Panc1 (cell line): ENCODE measurements at regions not wholly inside any gene's neighbourhood (a gene's known extent, or its start where the extent isn't known, plus 50 kb on each side); places are given as distances from the start of the nearest gene placed in this dataset.

ENCODE experiments used
- ATAC-seq: fragments of 200-7000 bp; cut with Tn5 transposase; 2 replicates; pipeline ENCODE4 v1.9.1; 2020; ENCODE audit warnings: mild to moderate bottlenecking, moderate library complexity
- BruUV-seq: library from RNA; stranded (reverse); fragments of 400-500 nt; replicated peaks from 2 replicates; lab custom pipeline; 2021; lab: Mats Ljungman, UMichigan
- CTCF ChIA-PET: fragments of 300-600 bp; sonication (Branson Sonifier 250); formaldehyde crosslinking; loops from one replicate; lab custom pipeline; 2022; ENCODE audit warnings: antibody characterized with exemption; lab: Charles Lee
- POLR2A ChIA-PET: fragments of 300-600 bp; sonication (Branson Sonifier 250); formaldehyde crosslinking; loops from one replicate; lab custom pipeline; 2022; ENCODE audit warnings: antibody characterized with exemption; lab: Charles Lee
- DNase-seq: peaks from one replicate; pipeline ENCODE4 v3.0.0-alpha.2; 2010; ENCODE audit warnings: low read depth, low spot score
- H3K27ac ChIP-seq: 2 replicates; pipeline ENCODE4 v1.5.1; 2011; ENCODE audit warnings: mild to moderate bottlenecking, low read length, inconsistent platforms
- H3K27me3 ChIP-seq: fragments of 200-500 bp; sonication (Bioruptor generic); 2 replicates; pipeline ENCODE4 v1.6.0; 2014; ENCODE audit warnings: low read length, inconsistent platforms; ENCODE audit not compliant: control insufficient read depth, insufficient read depth
- H3K36me3 ChIP-seq: fragments of 200-500 bp; sonication (Bioruptor generic); 2 replicates; pipeline ENCODE4 v1.5.1; 2014; ENCODE audit warnings: inconsistent platforms, mild to moderate bottlenecking, low read length, moderate library complexity; ENCODE audit not compliant: control insufficient read depth, insufficient read depth
- H3K4me1 ChIP-seq: 2 replicates; pipeline ENCODE4 v1.5.1; 2011; ENCODE audit warnings: inconsistent platforms, mild to moderate bottlenecking, low read length, moderate library complexity; ENCODE audit not compliant: control insufficient read depth, insufficient read depth
- H3K4me3 ChIP-seq, 2 experiments: 2 replicates each; pipeline ENCODE4 v1.5.1; 2011 to 2012; ENCODE audit warnings: low read depth in 2 of 2, low read length in 2 of 2, mild to moderate bottlenecking in 2 of 2, inconsistent platforms in 1 of 2, moderate library complexity in 1 of 2
- H3K9me3 ChIP-seq: fragments of 200-500 bp; sonication (Bioruptor generic); 2 replicates; pipeline ENCODE4 v1.5.1; 2014; ENCODE audit warnings: low read depth, mild to moderate bottlenecking, inconsistent platforms, low read length, moderate library complexity; ENCODE audit not compliant: control insufficient read depth, insufficient read depth
- POLR2AphosphoS5 ChIP-seq: IDR thresholded peaks from 2 replicates; pipeline ENCODE4 v1.6.1; 2012; ENCODE audit warnings: mild to moderate bottlenecking, low read depth, low read length, moderate library complexity
- SIN3A ChIP-seq: IDR thresholded peaks from 2 replicates; pipeline ENCODE4 v1.6.1; 2012; ENCODE audit warnings: low read depth, mild to moderate bottlenecking, low read length, moderate library complexity, borderline replicate concordance; ENCODE audit not compliant: insufficient read depth
- TCF7L2 ChIP-seq: IDR thresholded peaks from 2 replicates; pipeline ENCODE4 v1.6.1; 2011; ENCODE audit warnings: mild to moderate bottlenecking, low read depth, low read length, inconsistent platforms
- in situ Hi-C: cut with HindIII; loops from 2 replicates; pipeline ENCODE4 v1.10.0; 2016; ENCODE audit warnings: low sequenced_read_pairs, low pct_unique_long_range_greater_than_20kb
- intact Hi-C: fragments of 100-400 bp; cut with micrococcal nuclease; formaldehyde crosslinking; loops from one replicate; pipeline ENCODE4 v1.10.0; 2022; ENCODE audit not compliant: unreplicated experiment
- TF ChIP-seq, protein P1 (sequence below), 2 experiments: IDR thresholded peaks; 2 replicates each; pipeline ENCODE4 v1.6.1; 2011 to 2012; ENCODE audit warnings: low read depth in 2 of 2, control low read depth in 1 of 2, low read length in 1 of 2, mild to moderate bottlenecking in 1 of 2, moderate library complexity in 1 of 2; ENCODE audit not compliant: insufficient read depth in 1 of 2
- TF ChIP-seq, protein P2 (sequence below): fragments of 450-650 bp; IDR thresholded peaks from 2 replicates; pipeline ENCODE4 v1.5.1; 2017; ENCODE audit warnings: mild to moderate bottlenecking

DNA sequence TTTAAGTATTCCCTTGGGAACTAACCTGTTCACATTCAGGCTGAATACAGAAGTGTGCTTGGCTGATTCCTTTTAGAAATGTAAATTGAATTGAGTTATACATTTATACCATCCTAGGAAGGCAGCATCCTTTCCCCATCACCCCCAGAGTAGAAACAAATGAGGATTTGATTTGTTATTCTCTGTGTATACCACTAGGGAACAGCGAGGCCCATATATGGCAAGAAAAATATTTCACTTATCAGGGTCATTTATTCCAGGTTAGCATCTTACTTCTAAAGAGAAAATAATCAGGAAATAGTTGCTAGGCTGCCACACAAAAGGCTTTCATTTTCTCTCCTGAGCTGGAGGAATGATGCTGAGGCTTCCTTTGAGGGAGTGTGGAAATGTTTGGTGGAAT lies 516.9 kb downstream of the PIK3C3 start:
- CTCF ChIA-PET = no interaction called here
- BruUV-seq = no TSS peak
- POLR2A ChIA-PET = no interaction called here
- no peaks in the 10 kb centered on the region for H3K9me3 ChIP-seq
- no peaks in the 10 kb centered on the region for H3K27me3 ChIP-seq
- DNase-seq (no peak), ATAC-seq (no peak)
- TF ChIP-seq POLR2AphosphoS5 (no peak), TCF7L2 (no peak), SIN3A (no peak)
- TF ChIP-seq, protein P1, sequence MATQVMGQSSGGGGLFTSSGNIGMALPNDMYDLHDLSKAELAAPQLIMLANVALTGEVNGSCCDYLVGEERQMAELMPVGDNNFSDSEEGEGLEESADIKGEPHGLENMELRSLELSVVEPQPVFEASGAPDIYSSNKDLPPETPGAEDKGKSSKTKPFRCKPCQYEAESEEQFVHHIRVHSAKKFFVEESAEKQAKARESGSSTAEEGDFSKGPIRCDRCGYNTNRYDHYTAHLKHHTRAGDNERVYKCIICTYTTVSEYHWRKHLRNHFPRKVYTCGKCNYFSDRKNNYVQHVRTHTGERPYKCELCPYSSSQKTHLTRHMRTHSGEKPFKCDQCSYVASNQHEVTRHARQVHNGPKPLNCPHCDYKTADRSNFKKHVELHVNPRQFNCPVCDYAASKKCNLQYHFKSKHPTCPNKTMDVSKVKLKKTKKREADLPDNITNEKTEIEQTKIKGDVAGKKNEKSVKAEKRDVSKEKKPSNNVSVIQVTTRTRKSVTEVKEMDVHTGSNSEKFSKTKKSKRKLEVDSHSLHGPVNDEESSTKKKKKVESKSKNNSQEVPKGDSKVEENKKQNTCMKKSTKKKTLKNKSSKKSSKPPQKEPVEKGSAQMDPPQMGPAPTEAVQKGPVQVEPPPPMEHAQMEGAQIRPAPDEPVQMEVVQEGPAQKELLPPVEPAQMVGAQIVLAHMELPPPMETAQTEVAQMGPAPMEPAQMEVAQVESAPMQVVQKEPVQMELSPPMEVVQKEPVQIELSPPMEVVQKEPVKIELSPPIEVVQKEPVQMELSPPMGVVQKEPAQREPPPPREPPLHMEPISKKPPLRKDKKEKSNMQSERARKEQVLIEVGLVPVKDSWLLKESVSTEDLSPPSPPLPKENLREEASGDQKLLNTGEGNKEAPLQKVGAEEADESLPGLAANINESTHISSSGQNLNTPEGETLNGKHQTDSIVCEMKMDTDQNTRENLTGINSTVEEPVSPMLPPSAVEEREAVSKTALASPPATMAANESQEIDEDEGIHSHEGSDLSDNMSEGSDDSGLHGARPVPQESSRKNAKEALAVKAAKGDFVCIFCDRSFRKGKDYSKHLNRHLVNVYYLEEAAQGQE (IDR thresholded peaks at IDR 0.05; ENCODE audit: insufficient read depth in 1 of 2, low read depth in 2 of 2, low read length in 1 of 2) = no peak
- TF ChIP-seq, protein P2, sequence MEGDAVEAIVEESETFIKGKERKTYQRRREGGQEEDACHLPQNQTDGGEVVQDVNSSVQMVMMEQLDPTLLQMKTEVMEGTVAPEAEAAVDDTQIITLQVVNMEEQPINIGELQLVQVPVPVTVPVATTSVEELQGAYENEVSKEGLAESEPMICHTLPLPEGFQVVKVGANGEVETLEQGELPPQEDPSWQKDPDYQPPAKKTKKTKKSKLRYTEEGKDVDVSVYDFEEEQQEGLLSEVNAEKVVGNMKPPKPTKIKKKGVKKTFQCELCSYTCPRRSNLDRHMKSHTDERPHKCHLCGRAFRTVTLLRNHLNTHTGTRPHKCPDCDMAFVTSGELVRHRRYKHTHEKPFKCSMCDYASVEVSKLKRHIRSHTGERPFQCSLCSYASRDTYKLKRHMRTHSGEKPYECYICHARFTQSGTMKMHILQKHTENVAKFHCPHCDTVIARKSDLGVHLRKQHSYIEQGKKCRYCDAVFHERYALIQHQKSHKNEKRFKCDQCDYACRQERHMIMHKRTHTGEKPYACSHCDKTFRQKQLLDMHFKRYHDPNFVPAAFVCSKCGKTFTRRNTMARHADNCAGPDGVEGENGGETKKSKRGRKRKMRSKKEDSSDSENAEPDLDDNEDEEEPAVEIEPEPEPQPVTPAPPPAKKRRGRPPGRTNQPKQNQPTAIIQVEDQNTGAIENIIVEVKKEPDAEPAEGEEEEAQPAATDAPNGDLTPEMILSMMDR = no peak
- in situ Hi-C loops (no loop called here), intact Hi-C loops (no loop called here)
- no peak overlapping the region for H3K27ac ChIP-seq
- H3K4me3 ChIP-seq = no peak overlapping the region
- no peaks in the 10 kb centered on the region for H3K4me1 ChIP-seq
- H3K36me3 ChIP-seq = no peaks in the 10 kb centered on the region

DNA sequence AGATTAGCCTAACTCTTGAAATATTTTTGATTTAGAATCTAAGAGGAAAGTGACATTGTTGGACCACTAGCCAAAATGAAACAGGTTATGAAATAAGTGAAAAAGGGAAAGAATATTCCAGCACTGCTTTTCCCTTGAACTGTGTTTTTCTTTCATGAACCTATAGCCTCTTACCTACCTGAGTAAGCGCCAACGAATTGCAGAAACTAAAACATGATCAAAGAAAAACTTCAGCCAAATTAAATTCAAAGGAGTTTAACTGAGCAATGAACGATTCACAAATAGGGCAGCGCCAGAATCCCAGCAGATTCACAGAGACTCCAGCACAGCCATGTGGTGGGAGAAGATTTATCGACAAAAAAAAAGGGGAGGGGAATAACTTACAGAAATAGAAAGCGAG lies 518.6 kb downstream of the PIK3C3 start:
- Histone ChIP-seq H3K4me3 (no peak overlapping the region), H3K27me3 (no peaks in the 10 kb centered on the region), H3K27ac (no peak overlapping the region), H3K4me1 (no peaks in the 10 kb centered on the region), H3K36me3 (no peaks in the 10 kb centered on the region), H3K9me3 (no peaks in the 10 kb centered on the region)
- no TSS peak for BruUV-seq
- no peak for TF ChIP-seq POLR2AphosphoS5
- ChIA-PET CTCF (no interaction called here), POLR2A (no interaction called here)
- DNase-seq = no peak
- ATAC-seq = no peak
- intact Hi-C loops = no loop called here
- in situ Hi-C loops = no loop called here

DNA sequence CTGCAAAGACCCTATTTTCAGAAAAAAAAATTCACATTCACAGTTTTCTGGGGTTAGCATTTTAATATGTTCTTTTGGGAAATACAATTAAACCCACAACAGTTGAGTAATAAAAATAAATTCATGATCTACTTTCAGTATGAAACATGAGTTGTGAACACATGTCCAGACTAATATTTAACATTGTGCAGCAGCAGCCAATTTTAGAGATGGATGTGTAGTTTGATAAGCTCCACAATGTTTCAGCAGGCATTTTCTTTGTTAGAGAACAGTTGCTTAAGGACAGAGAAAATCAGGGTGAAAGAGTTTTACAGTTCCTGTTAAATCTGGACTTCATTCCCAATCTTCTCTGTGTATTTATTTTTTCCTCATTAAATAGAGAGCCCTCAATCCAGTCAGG lies 519.5 kb downstream of the PIK3C3 start:
- intact Hi-C loops (no loop called here), in situ Hi-C loops (no loop called here)
- DNase-seq (no peak), ATAC-seq (no peak)
- no peaks in the 10 kb centered on the region for H3K4me1 ChIP-seq
- H3K27me3 ChIP-seq = no peaks in the 10 kb centered on the region
- ChIA-PET CTCF (no interaction called here), POLR2A (no interaction called here)
- no peaks in the 10 kb centered on the region for H3K9me3 ChIP-seq
- H3K27ac ChIP-seq = no peak overlapping the region
- no peaks in the 10 kb centered on the region for H3K36me3 ChIP-seq
- TF ChIP-seq, protein P1 (IDR thresholded peaks at IDR 0.05; ENCODE audit: insufficient read depth in 1 of 2, low read depth in 2 of 2, low read length in 1 of 2) = no peak
- TF ChIP-seq SIN3A = no peak
- TF ChIP-seq, protein P2 = no peak
- TF ChIP-seq POLR2AphosphoS5 = no peak
- TF ChIP-seq TCF7L2 = no peak
- BruUV-seq = no TSS peak
- H3K4me3 ChIP-seq = no peak overlapping the region
